Activated CD8-positive, alpha-beta memory T cell treated with anti-CD3 and anti-CD28 coated beads for 36 hours (primary cell): ENCODE measurements at regions not wholly inside any gene's neighbourhood (a gene's known extent, or its start where the extent isn't known, plus 50 kb on each side); places are given as distances from the start of the nearest gene placed in this dataset.
"Not testable (repeated sequence)": the region's sequence is repeated elsewhere in the genome, so short reads cannot be mapped to it uniquely, and the experiment has no call there.

Experiments used
- CTCF ChIA-PET: fragments of 350-600 bp; sonication (Branson Sonifier 250); formaldehyde crosslinking; loops from one replicate; lab custom pipeline; 2021; ENCODE audit warnings: antibody characterized with exemption; lab: Charles Lee
- POLR2A ChIA-PET: fragments of 350-600 bp; sonication (Branson Sonifier 250); formaldehyde crosslinking; loops from one replicate; lab custom pipeline; 2021; ENCODE audit warnings: antibody characterized with exemption; lab: Charles Lee

DNA sequence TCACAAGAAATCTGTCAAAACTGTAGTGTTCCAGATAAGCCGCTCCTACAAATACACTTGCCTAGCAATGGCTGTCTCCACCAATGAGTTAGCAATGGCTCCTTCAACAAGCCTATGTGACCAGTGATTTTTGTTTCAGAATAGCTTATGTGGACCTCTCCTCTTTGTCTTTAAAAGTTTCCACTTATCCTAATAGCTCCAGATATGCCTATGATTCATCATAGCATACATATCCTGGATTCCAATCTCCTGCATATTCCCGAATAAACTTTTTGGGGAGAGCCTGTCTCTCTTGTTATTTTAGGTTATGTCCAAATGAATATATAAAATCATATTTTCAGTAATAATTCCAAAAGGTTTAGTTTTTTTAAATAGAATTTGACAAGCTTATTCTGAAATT, 510.6 kb downstream of the ARL4A start:
- ChIA-PET CTCF (no interaction called here), POLR2A (no interaction called here)

- ChIA-PET POLR2A (no interaction called here), CTCF (interaction anchor here (0.6 to 1.0 kb wide), 2 partner anchors 10 to 50 kb away, joined by 3 to 5 read pairs; no protein-coding TSS in a partner anchor)
These were observed 511.3 kb downstream of the ARL4A start for GRCh38 chr7:13198727-13199126.

DNA sequence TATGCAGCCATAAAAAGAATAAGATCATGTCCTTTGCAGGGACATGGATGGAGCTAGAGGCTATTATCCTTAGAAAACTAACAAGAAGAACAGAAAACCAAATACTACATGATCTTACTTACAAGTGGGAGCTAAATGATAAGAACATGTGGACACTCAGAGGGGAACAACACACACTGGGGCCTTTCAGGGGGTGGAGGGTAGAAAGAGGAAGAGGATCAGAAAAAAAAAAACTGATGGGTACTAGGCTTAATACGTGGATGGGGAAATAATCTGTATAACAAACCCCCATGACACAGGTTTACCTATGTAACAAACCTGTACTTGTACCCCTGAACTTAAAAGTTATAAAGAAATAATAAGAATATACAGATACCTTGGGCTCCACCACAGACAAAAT, 514.2 kb downstream of the ARL4A start:
- ChIA-PET CTCF (no interaction called here), POLR2A (no interaction called here)

GRCh38 chr7:13217768-13218167, 530.3 kb downstream of the ARL4A start:
- CTCF ChIA-PET = no interaction called here
- POLR2A ChIA-PET = no interaction called here

GRCh38 chr7:13225068-13225467, 537.6 kb downstream of the ARL4A start:
- ChIA-PET POLR2A (no interaction called here), CTCF (no interaction called here)

- POLR2A ChIA-PET = no interaction called here
- CTCF ChIA-PET = no interaction called here
These were observed 539.0 kb downstream of the ARL4A start for GRCh38 chr7:13226385-13226784.

DNA sequence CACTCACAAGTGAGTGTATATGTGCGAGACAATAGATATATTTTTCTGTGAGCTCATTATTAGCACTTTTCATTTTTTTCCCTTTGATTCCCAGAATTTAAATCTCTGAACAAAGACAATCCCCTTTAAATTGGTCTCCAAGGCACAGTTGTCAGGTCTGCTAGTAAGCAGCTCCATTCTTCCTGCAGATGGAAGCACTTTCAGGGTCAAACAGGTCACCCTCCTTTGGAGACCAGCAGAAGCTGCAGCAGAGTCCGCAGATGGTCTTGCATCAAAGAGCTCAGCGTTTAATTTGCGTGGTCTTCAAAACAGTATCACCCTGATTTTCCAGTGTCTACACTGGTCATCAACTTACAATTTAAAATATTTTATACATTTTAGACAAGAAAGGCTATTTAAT, 543.8 kb downstream of the ARL4A start:
- ChIA-PET CTCF (no interaction called here), POLR2A (no interaction called here)

GRCh38 chr7:13235436-13235835, 548.0 kb downstream of the ARL4A start:
- POLR2A ChIA-PET = no interaction called here
- CTCF ChIA-PET = no interaction called here

GRCh38 chr7:13236026-13236425, 548.6 kb downstream of the ARL4A start:
- POLR2A ChIA-PET = no interaction called here
- CTCF ChIA-PET = no interaction called here

GRCh38 chr7:13240349-13240748, 552.9 kb downstream of the ARL4A start:
- ChIA-PET CTCF (no interaction called here), POLR2A (no interaction called here)

- CTCF ChIA-PET = no interaction called here
- POLR2A ChIA-PET = no interaction called here
These were observed 554.0 kb downstream of the ARL4A start for GRCh38 chr7:13241416-13241815.

DNA sequence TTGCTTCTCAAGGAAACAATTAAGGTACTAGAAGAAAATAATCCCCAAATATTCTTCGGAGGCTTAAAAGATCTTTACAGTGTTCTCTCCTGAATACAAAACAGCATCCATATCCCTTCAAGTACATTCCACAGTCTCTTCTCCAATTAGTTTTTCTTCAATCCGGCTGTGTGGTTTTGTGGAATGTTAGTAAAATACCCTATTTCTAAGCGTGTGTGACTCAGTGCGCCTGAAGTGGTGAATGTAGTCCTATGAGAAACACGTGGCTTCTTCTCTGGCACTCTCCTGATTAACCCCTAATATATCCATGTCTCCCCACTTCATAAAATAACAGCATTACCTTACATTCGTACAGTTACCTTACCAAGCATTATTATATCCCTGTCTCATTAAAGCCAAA, 570.2 kb downstream of the ARL4A start:
- ChIA-PET CTCF (no interaction called here), POLR2A (no interaction called here)

DNA sequence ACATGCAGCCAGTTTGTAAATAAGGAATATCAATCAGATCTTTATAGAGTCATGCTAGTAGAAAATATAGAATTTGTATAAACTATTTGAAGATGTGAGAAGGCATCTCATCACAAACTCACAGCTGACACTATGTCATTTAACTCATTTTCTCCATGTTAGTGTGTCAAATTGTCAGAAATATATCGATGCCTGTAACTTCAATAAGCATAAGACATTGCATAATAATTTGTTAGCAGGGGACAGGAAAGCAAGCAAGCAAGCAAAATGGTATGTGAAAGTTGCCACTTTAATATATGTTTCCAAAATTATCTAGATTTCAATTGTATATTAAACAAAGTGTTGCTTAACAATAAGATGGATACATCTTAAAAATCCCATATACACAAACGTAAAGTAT, 571.0 kb downstream of the ARL4A start:
- ChIA-PET POLR2A (no interaction called here), CTCF (no interaction called here)

- POLR2A ChIA-PET = no interaction called here
- CTCF ChIA-PET = no interaction called here
These were observed 572.5 kb downstream of the ARL4A start for GRCh38 chr7:13259930-13260329.

DNA sequence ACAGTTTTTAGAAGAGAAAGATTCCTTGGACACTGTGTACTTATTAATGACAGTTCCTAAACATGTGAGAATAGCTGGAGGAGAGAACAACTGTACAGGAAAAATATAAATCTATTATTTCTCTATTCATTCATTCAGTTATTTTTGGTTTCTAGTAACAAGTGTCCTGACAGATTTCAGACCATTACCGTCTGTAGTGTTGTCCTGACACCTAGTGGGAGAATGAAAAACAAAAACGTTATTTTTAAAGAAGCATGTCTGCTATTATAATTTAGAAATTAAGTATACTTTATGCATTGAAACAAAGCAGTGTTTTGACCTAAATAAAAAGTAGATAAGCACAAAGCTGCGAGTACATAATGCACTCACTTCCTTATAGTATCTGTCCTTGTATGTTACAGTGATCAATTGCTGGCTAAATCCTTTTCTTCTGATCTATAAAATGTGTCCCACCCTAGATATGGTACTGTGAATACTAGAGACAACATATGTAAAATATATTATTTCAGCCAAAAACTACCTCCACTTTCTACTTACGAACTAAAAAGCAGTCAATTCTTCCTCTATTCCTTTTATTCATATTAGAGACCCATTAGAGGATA, 575.6 kb downstream of the ARL4A start:
- ChIA-PET CTCF (interaction anchor here (1.4 kb wide), 1 partner anchor 577 kb away, joined by 4 read pairs; no protein-coding TSS in a partner anchor), POLR2A (no interaction called here)

- POLR2A ChIA-PET = no interaction called here
- CTCF ChIA-PET = no interaction called here
These were observed 577.8 kb downstream of the ARL4A start for GRCh38 chr7:13265271-13265670.

GRCh38 chr7:13274205-13274604, 586.8 kb downstream of the ARL4A start:
- POLR2A ChIA-PET, CTCF ChIA-PET: not testable (repeated sequence)

DNA sequence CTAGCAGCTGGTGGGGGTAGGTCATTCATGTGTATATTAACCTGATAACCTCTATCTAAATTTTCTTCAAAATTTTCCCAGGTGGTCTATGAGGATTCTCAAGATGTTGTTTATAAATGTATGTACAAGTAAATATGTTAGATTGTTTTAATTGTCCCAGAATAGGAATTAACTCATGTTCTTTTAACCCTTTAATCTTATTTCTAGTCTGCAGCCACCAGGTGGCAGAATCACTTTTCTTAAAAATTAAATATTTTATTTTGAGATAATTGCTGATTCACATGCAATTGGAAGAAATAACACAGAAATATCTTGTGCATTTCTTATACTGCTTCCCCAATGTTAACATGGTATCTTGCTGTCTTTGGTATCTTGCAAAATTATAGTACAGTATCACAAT, 589.5 kb downstream of the ARL4A start:
- CTCF ChIA-PET = no interaction called here
- POLR2A ChIA-PET = no interaction called here

DNA sequence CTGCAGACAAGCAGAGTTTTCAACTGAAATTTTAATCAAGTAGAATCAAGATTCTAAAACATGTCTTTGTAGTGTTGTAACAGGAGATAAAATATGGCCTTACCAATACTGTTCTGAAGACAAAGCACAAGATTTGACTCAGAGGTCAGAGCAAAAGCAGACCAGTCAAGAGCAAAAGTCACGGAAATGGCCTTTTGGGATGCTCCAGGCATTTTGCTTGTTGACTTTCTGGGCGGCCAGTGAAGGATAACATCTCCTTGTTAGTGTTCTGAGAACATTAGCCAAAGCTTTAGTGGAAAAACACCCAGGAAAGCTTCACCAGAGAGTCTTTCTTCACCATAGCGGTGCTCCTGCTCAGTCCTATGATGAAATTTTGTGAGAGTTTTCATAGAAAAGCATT, 590.6 kb downstream of the ARL4A start:
- ChIA-PET CTCF (no interaction called here), POLR2A (no interaction called here)

DNA sequence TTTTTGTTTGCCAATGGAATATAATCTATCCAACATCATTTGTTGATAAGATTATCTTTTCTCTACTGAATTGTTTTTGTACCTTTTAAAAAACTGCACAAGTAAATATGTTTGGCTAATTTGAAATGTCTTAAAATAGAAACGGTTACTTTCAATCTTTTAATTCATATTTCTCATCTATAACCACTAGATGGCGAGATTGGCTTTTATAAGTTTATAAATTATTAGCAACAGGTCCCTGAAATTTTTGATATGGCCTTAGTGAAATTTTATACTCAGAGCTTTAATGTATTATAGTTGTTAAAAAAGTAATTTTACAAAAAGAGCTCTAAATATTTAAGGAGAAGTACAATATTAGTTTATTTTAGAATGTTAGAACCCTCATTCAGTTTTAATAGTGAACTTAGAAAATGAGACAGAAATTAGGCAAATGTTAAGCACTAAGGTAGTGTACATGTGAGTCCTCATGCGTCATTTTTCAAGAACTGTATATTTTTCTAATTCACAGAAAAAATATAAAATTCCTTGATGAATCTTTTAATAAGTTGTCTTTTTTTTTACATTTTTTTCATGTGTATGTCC, 592.5 kb downstream of the ARL4A start:
- CTCF ChIA-PET = interaction anchor here (1.1 kb wide), 1 partner anchor 1412 kb away, joined by 3 read pairs; no protein-coding TSS in a partner anchor
- POLR2A ChIA-PET = no interaction called here

- ChIA-PET POLR2A (no interaction called here), CTCF (no interaction called here)
These were observed 595.0 kb downstream of the ARL4A start for GRCh38 chr7:13282377-13282980.
